Activated T-helper 2 cell treated with anti-CD3 and anti-CD28 coated beads, Interferon-gamma antibody, Interleukin-2, Interleukin-4, amounts not matched to agents 10 μg/mL and 5 μg/mL and 100 μg/mL, durations not matched to agents 14 hours and 24 hours and 36 hours (primary cell): ENCODE measurements at regions not wholly inside any gene's neighbourhood (a gene's known extent, or its start where the extent isn't known, plus 50 kb on each side); places are given as distances from the start of the nearest gene placed in this dataset.

ENCODE experiments used
- DNase-seq: peaks from one replicate; pipeline ENCODE4 v3.0.0; 2021; ENCODE audit warnings: low spot score
- H3K27ac Mint-ChIP-seq: one replicate; pipeline ENCODE4 v1.8.0; 2021; ENCODE audit warnings: mixed read lengths
- H3K27me3 Mint-ChIP-seq: one replicate; pipeline ENCODE4 v1.8.0; 2021; ENCODE audit warnings: low read depth, mixed read lengths
- H3K36me3 Mint-ChIP-seq: one replicate; pipeline ENCODE4 v1.8.0; 2021; ENCODE audit warnings: low read depth, mixed read lengths
- H3K4me1 Mint-ChIP-seq: one replicate; pipeline ENCODE4 v1.8.0; 2021; ENCODE audit warnings: low read depth, mixed read lengths
- H3K4me3 Mint-ChIP-seq: one replicate; pipeline ENCODE4 v1.8.0; 2021; ENCODE audit warnings: low read depth, mild to moderate bottlenecking, moderate library complexity, mixed read lengths
- H3K9me3 Mint-ChIP-seq: one replicate; pipeline ENCODE4 v1.8.0; 2021; ENCODE audit warnings: mixed read lengths
- intact Hi-C: fragments of 100-400 bp; cut with micrococcal nuclease; formaldehyde crosslinking; loops from one replicate; pipeline ENCODE4 v1.15.1; 2023

- H3K27me3 Mint-ChIP-seq, result no peaks in the 10 kb centered on the region
- intact Hi-C loops, result no loop called here
- DNase-seq, result no peak
- peaks cover 41% of the 10 kb centered on the region for H3K9me3 Mint-ChIP-seq
- no peak overlapping the region for H3K27ac Mint-ChIP-seq
- H3K4me3 Mint-ChIP-seq, result no peak overlapping the region
- no peaks in the 10 kb centered on the region for H3K4me1 Mint-ChIP-seq
- H3K36me3 Mint-ChIP-seq, result no peaks in the 10 kb centered on the region
These were observed 388.5 kb downstream of the GABRG2 start for GRCh38 chr5:162456086-162456485.

- intact Hi-C loops, result no loop called here
- Mint-ChIP-seq H3K36me3 (no peaks in the 10 kb centered on the region), H3K4me1 (no peaks in the 10 kb centered on the region), H3K27me3 (no peaks in the 10 kb centered on the region), H3K9me3 (peaks cover 14% of the 10 kb centered on the region), H3K4me3 (no peak overlapping the region), H3K27ac (no peak overlapping the region)
- no peak for DNase-seq
These were observed 398.4 kb downstream of the GABRG2 start for GRCh38 chr5:162466011-162466410.

- Mint-ChIP-seq H3K27me3 (no peaks in the 10 kb centered on the region), H3K9me3 (peaks cover 7% of the 10 kb centered on the region), H3K36me3 (no peaks in the 10 kb centered on the region), H3K4me1 (no peaks in the 10 kb centered on the region), H3K27ac (no peak overlapping the region), H3K4me3 (no peak overlapping the region)
- intact Hi-C loops, result no loop called here
- no peak for DNase-seq
These were observed 405.6 kb downstream of the GABRG2 start for GRCh38 chr5:162473041-162473714.

DNA sequence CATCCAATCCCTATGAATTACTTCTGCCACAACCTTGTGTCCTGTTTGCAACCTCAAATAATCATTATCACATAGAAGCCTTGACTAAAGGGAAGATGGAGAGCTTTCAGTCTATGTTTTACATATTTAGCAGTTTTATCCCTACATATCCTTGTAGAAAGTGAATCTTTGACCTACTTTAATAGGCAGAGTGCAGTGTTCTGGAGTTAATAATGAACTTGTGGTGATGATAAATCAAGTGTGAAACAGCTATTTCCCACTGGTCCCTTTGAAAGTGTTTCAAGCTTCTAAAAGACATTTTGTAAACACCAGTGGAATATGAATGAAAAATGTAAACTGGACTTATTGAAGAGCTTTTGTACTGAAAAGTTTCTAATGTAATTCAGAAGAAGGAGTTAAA lies 406.7 kb downstream of the GABRG2 start:
- H3K27me3 Mint-ChIP-seq, result no peaks in the 10 kb centered on the region

DNA sequence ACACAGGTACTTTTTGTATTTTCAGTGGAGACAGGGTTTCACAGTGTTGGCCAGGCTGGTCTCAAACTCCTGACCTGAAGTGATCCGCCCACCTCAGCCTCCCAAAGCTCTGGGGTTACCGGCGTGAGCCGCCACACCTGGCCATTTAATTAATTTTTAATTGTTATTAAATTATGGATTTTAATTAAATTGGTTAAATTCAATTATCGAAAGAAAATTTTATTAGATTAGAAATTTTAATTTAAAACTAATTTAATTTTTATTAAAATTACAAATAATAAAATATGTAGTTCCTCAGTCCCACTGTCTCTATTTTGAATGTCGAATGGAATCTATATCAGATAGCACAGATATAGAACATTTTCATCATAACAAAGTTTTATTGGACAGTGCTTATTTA lies 416.5 kb downstream of the GABRG2 start:
- H3K9me3 Mint-ChIP-seq, result peaks cover 11% of the 10 kb centered on the region

More for the DNA sequence above, 406.7 kb downstream of the GABRG2 start:
- no peaks in the 10 kb centered on the region for H3K4me1 Mint-ChIP-seq
- no peaks in the 10 kb centered on the region for H3K36me3 Mint-ChIP-seq
- intact Hi-C loops, result no loop called here
- peaks cover 3% of the 10 kb centered on the region for H3K9me3 Mint-ChIP-seq
- H3K4me3 Mint-ChIP-seq, result no peak overlapping the region
- H3K27ac Mint-ChIP-seq, result no peak overlapping the region
- DNase-seq, result no peak

GRCh38 chr5:162484986-162485385 lies 417.4 kb downstream of the GABRG2 start:
- Mint-ChIP-seq H3K4me3 (no peak overlapping the region), H3K4me1 (no peaks in the 10 kb centered on the region), H3K36me3 (no peaks in the 10 kb centered on the region), H3K27ac (no peak overlapping the region), H3K9me3 (peaks cover 11% of the 10 kb centered on the region), H3K27me3 (no peaks in the 10 kb centered on the region)
- intact Hi-C loops, result no loop called here
- no peak for DNase-seq

More for the DNA sequence above, 416.5 kb downstream of the GABRG2 start:
- DNase-seq, result no peak
- H3K36me3 Mint-ChIP-seq, result no peaks in the 10 kb centered on the region
- no peaks in the 10 kb centered on the region for H3K4me1 Mint-ChIP-seq
- H3K27ac Mint-ChIP-seq, result no peak overlapping the region
- intact Hi-C loops, result no loop called here
- H3K4me3 Mint-ChIP-seq, result no peak overlapping the region
- no peaks in the 10 kb centered on the region for H3K27me3 Mint-ChIP-seq

- intact Hi-C loops, result no loop called here
- peaks cover 11% of the 10 kb centered on the region for H3K9me3 Mint-ChIP-seq
- H3K36me3 Mint-ChIP-seq, result no peaks in the 10 kb centered on the region
- no peak overlapping the region for H3K4me3 Mint-ChIP-seq
- H3K4me1 Mint-ChIP-seq, result no peaks in the 10 kb centered on the region
- no peak for DNase-seq
- no peak overlapping the region for H3K27ac Mint-ChIP-seq
- H3K27me3 Mint-ChIP-seq, result no peaks in the 10 kb centered on the region
These were observed 418.2 kb downstream of the GABRG2 start for GRCh38 chr5:162485666-162486292.

GRCh38 chr5:162487528-162488525 lies 420.3 kb downstream of the GABRG2 start:
- H3K27ac Mint-ChIP-seq, result no peak overlapping the region
- H3K36me3 Mint-ChIP-seq, result no peaks in the 10 kb centered on the region
- intact Hi-C loops, result no loop called here
- H3K9me3 Mint-ChIP-seq, result peaks cover 11% of the 10 kb centered on the region
- H3K4me3 Mint-ChIP-seq, result no peak overlapping the region
- no peak for DNase-seq
- no peaks in the 10 kb centered on the region for H3K27me3 Mint-ChIP-seq
- H3K4me1 Mint-ChIP-seq, result no peaks in the 10 kb centered on the region

DNA sequence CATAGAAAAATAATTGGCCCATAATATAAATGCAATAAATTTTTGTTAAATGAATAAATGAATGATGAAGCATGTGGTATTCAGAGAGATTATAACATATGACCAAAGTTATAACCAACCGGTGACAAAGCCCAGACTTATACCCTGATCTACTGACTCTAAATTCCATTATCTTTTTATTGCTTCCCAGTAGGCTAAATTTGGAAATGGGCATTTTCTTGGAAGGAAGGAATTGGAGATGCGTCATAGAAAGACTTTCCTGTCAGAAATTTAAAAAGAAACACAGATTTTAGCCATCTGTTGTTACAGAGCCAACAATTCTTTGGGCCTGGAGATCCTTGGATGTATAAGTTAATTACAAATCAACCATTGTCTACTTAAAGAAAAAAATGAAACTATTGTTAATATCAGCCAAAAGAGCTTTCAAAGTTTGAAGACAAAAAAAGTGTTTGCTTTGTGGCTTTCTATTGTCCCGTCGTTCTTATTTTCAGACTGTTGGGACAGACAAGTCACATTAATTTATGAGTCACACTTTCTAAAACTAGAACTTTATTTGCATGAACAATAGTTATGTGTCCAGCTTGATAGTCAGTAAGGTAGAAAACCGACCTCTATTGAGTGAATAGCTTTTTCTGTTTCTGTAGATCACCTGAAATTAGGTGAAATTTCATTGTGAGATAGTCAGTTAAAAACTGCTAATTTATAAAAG lies 428.7 kb downstream of the GABRG2 start:
- peaks cover 11% of the 10 kb centered on the region for H3K9me3 Mint-ChIP-seq

DNA sequence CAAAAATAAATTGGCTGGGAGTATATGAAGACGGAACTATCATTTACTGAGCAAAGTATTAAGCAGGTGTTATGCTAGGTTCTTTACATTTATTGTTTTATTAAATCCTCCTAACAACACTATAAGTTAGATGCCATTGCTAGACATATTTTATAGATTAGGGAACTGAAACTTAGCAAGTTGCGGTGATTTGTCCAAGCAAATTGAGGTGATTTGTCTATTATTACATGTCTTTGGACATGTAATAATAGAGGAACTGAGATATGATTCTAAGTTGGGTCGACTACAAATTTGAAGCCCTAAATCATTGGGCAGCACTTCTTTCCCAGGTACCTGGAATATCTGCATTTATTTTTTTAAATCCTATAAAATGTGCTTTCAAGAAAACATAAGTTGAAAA lies 429.9 kb downstream of the GABRG2 start:
- intact Hi-C loops, result no loop called here
- Mint-ChIP-seq H3K9me3 (peaks cover 11% of the 10 kb centered on the region), H3K36me3 (no peaks in the 10 kb centered on the region), H3K27ac (no peak overlapping the region), H3K4me3 (no peak overlapping the region), H3K27me3 (no peaks in the 10 kb centered on the region), H3K4me1 (no peaks in the 10 kb centered on the region)
- no peak for DNase-seq

More for the DNA sequence above, 428.7 kb downstream of the GABRG2 start:
- Mint-ChIP-seq H3K4me1 (no peaks in the 10 kb centered on the region), H3K27ac (no peak overlapping the region), H3K36me3 (no peaks in the 10 kb centered on the region), H3K4me3 (no peak overlapping the region), H3K27me3 (no peaks in the 10 kb centered on the region)
- DNase-seq, result no peak
- intact Hi-C loops, result no loop called here

- Mint-ChIP-seq H3K4me3 (no peak overlapping the region), H3K4me1 (no peaks in the 10 kb centered on the region), H3K9me3 (peaks cover 12% of the 10 kb centered on the region), H3K27ac (no peak overlapping the region), H3K27me3 (no peaks in the 10 kb centered on the region), H3K36me3 (no peaks in the 10 kb centered on the region)
- no peak for DNase-seq
- intact Hi-C loops, result no loop called here
These were observed 435.2 kb downstream of the GABRG2 start for GRCh38 chr5:162502780-162503179.

DNA sequence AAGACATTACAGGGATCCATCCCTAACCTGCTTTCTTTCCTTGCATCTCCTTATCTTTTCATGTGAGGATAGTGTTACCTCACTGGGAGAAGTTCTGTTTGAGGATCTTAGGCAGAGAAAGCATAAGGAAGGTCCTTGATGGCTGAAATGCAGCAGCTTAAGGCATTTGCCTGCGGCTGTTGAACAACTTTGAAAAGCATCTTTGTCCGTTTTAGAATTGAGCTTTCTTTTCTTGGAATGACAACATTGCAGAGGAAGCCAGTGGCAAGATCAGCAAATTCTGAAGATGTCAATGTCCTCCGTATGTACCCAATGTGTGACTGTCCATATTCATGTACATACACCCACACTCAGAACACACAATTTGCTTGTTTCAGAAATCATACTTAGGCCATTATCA lies 436.2 kb downstream of the GABRG2 start:
- no peak for DNase-seq
- no peak overlapping the region for H3K27ac Mint-ChIP-seq
- no peaks in the 10 kb centered on the region for H3K27me3 Mint-ChIP-seq
- intact Hi-C loops, result no loop called here
- no peak overlapping the region for H3K4me3 Mint-ChIP-seq
- H3K9me3 Mint-ChIP-seq, result peaks cover 12% of the 10 kb centered on the region
- H3K4me1 Mint-ChIP-seq, result no peaks in the 10 kb centered on the region
- H3K36me3 Mint-ChIP-seq, result no peaks in the 10 kb centered on the region
